ENCODE measurements at regions not wholly inside any gene's neighbourhood (a gene's known extent, or its start where the extent isn't known, plus 50 kb on each side); places are given as distances from the start of the nearest gene placed in this dataset.
A peak's percentile ranks its signal among the peaks of the same experiment; 100 is the strongest.
"Not testable (repeated sequence)": the region's sequence is repeated elsewhere in the genome, so short reads cannot be mapped to it uniquely, and the experiment has no call there.

GRCh38 chr3:8001712-8002111, 499.9 kb upstream of the LMCD1 start:
- no peak for DNase-seq (ENCODE audit: low read depth in 2 of 2)

- DNase-seq (ENCODE audit: low read depth in 2 of 2), result no peak
Measured at GRCh38 chr3:8011902-8012301, 489.7 kb upstream of the LMCD1 start.

GRCh38 chr3:8020047-8020841, 481.4 kb upstream of the LMCD1 start:
- DNase-seq (ENCODE audit: low read depth in 2 of 2), result no peak

GRCh38 chr3:8027954-8028353, 473.7 kb upstream of the LMCD1 start:
- DNase-seq (ENCODE audit: low read depth in 2 of 2), result no peak

GRCh38 chr3:8050283-8050682, 451.3 kb upstream of the LMCD1 start:
- no peak for DNase-seq (ENCODE audit: low read depth in 2 of 2)

- no peak for DNase-seq (ENCODE audit: low read depth in 2 of 2)
Measured at GRCh38 chr3:8052659-8053058, 449.0 kb upstream of the LMCD1 start.

- not testable (repeated sequence) for DNase-seq (ENCODE audit: low read depth in 2 of 2)
Measured at GRCh38 chr3:8068135-8068534, 433.5 kb upstream of the LMCD1 start.

GRCh38 chr3:8069471-8069870, 432.2 kb upstream of the LMCD1 start:
- DNase-seq (ENCODE audit: low read depth in 2 of 2), result no peak

GRCh38 chr3:8070011-8070410, 431.6 kb upstream of the LMCD1 start:
- DNase-seq (ENCODE audit: low read depth in 2 of 2), result no peak

GRCh38 chr3:8074740-8075139, 426.9 kb upstream of the LMCD1 start:
- not testable (repeated sequence) for DNase-seq (ENCODE audit: low read depth in 2 of 2)

GRCh38 chr3:8077126-8077525, 424.5 kb upstream of the LMCD1 start:
- DNase-seq (ENCODE audit: low read depth in 2 of 2), result no peak

GRCh38 chr3:8080464-8080863, 421.2 kb upstream of the LMCD1 start:
- DNase-seq (ENCODE audit: low read depth in 2 of 2), result no peak

- DNase-seq (ENCODE audit: low read depth in 2 of 2), result no peak
Measured at GRCh38 chr3:8085498-8085897, 416.1 kb upstream of the LMCD1 start.

- DNase-seq (ENCODE audit: low read depth in 2 of 2), result no peak
Measured at GRCh38 chr3:8087951-8088350, 413.7 kb upstream of the LMCD1 start.

GRCh38 chr3:8094415-8094814, 407.2 kb upstream of the LMCD1 start:
- DNase-seq (ENCODE audit: low read depth in 2 of 2), result no peak

GRCh38 chr3:8095724-8096123, 405.9 kb upstream of the LMCD1 start:
- no peak for DNase-seq (ENCODE audit: low read depth in 2 of 2)

- no peak for DNase-seq (ENCODE audit: low read depth in 2 of 2)
Measured at GRCh38 chr3:8097690-8098089, 403.9 kb upstream of the LMCD1 start.

GRCh38 chr3:8103954-8104353, 397.7 kb upstream of the LMCD1 start:
- no peak for DNase-seq (ENCODE audit: low read depth in 2 of 2)

GRCh38 chr3:8106921-8107320, 394.7 kb upstream of the LMCD1 start:
- DNase-seq (ENCODE audit: low read depth in 2 of 2), result no peak

- DNase-seq (ENCODE audit: low read depth in 2 of 2), result peak; percentile 5 to 37
Measured at GRCh38 chr3:8110966-8111798, 390.4 kb upstream of the LMCD1 start.

- DNase-seq (ENCODE audit: low read depth in 2 of 2), result no peak
Measured at GRCh38 chr3:8112587-8112986, 389.0 kb upstream of the LMCD1 start.

- no peak for DNase-seq (ENCODE audit: low read depth in 2 of 2)
Measured at GRCh38 chr3:8113626-8114025, 388.0 kb upstream of the LMCD1 start.

- no peak for DNase-seq (ENCODE audit: low read depth in 2 of 2)
Measured at GRCh38 chr3:8128686-8129085, 372.9 kb upstream of the LMCD1 start.

Data from stimulated activated CD4-positive, alpha-beta T cell treated with anti-CD3 and anti-CD28 coated beads, Interleukin-1b, Interleukin-23, amount 100 ng/mL, for 1 hour (primary cell).